Astrocyte of the cerebellum (primary cell): ENCODE measurements at regions not wholly inside any gene's neighbourhood (a gene's known extent, or its start where the extent isn't known, plus 50 kb on each side); places are given as distances from the start of the nearest gene placed in this dataset.

ENCODE experiments used
- DNase-seq: peaks from one replicate; pipeline ENCODE4 v3.0.0-alpha.2; 2011; ENCODE audit warnings: low read depth
- H3K4me3 ChIP-seq: 2 replicates; pipeline ENCODE4 v1.5.1; 2011; ENCODE audit warnings: mild to moderate bottlenecking, low read depth, low read length, moderate library complexity
- CTCF ChIP-seq: IDR thresholded peaks from 2 replicates; pipeline ENCODE4 v1.5.1; 2012; ENCODE audit warnings: low read length, low read depth, moderate library complexity, mild to moderate bottlenecking; ENCODE audit errors: missing control alignments
- in situ Hi-C: cut with HindIII; loops from 2 replicates; pipeline ENCODE4 v1.10.0; 2017; ENCODE audit warnings: low sequenced_read_pairs

GRCh38 chr11:129610545-129610944 is 205.1 kb upstream of the TMEM45B start:
- H3K4me3 ChIP-seq, result no peak overlapping the region
- no peak for DNase-seq
- no peak for TF ChIP-seq CTCF
- in situ Hi-C loops, result loop anchor here (5.0 kb wide), 1 partner anchor 83 kb away; no protein-coding TSS in a partner anchor

GRCh38 chr11:129611661-129612446 is 203.8 kb upstream of the TMEM45B start:
- no peak overlapping the region for H3K4me3 ChIP-seq
- no peak for DNase-seq
- in situ Hi-C loops, result loop anchor here (5.0 kb wide), 1 partner anchor 85 kb away; no protein-coding TSS in a partner anchor
- no peak for TF ChIP-seq CTCF

- no peak overlapping the region for H3K4me3 ChIP-seq
- no peak for TF ChIP-seq CTCF
- in situ Hi-C loops, result loop anchor here (5.0 kb wide), 1 partner anchor 85 kb away; no protein-coding TSS in a partner anchor
Observed at GRCh38 chr11:129612447-129612961, 203.1 kb upstream of the TMEM45B start.

GRCh38 chr11:129613071-129613470 is 202.6 kb upstream of the TMEM45B start:
- TF ChIP-seq CTCF, result no peak
- no peak for DNase-seq

More at GRCh38 chr11:129612447-129612961, 203.1 kb upstream of the TMEM45B start:
- DNase-seq, result no peak

GRCh38 chr11:129614256-129614944 is 201.2 kb upstream of the TMEM45B start:
- in situ Hi-C loops, result loop anchor here (5.0 kb wide), 1 partner anchor 87 kb away; no protein-coding TSS in a partner anchor
- DNase-seq, result no peak
- TF ChIP-seq CTCF, result no peak
- no peak overlapping the region for H3K4me3 ChIP-seq

More at GRCh38 chr11:129613071-129613470, 202.6 kb upstream of the TMEM45B start:
- no peak overlapping the region for H3K4me3 ChIP-seq
- in situ Hi-C loops, result loop anchor here (5.0 kb wide), 1 partner anchor 86 kb away; no protein-coding TSS in a partner anchor

- DNase-seq, result no peak
- no peak for TF ChIP-seq CTCF
- in situ Hi-C loops, result no loop called here
- H3K4me3 ChIP-seq, result no peak overlapping the region
Observed at GRCh38 chr11:129618046-129618569, 197.5 kb upstream of the TMEM45B start.
